ENCODE measurements at regions not wholly inside any gene's neighbourhood (a gene's known extent, or its start where the extent isn't known, plus 50 kb on each side); places are given as distances from the start of the nearest gene placed in this dataset.

GRCh38 chr10:63883861-63884260, 362.7 kb downstream of the REEP3 start:
- DNase-seq = no peak
- in situ Hi-C loops (cut with HindIII; ENCODE audit: low pct_ligation_motif_present, low pct_unique_long_range_greater_than_20kb, low sequenced_read_pairs) = no loop called here

DNA sequence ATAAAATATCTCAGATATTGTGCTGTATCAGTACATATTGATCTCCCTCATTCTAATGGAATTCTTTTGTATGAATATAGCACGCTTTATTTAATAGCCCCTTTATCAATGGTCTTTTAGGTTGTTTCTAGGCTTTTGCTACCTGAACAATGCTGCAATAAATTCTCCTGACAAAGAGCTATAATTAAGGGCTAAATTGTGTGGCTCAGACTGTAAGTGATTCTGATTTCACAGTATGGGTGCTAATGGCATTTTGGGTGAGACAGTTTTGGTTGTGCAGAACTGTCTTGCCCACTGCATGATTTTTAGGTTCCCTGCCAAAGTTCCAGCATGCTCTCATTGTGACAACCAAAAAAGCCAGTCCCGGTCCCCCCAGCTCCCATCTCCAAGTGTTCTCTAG, 363.2 kb downstream of the REEP3 start:
- in situ Hi-C loops (cut with HindIII; ENCODE audit: low pct_ligation_motif_present, low pct_unique_long_range_greater_than_20kb, low sequenced_read_pairs) = no loop called here
- DNase-seq = no peak

DNA sequence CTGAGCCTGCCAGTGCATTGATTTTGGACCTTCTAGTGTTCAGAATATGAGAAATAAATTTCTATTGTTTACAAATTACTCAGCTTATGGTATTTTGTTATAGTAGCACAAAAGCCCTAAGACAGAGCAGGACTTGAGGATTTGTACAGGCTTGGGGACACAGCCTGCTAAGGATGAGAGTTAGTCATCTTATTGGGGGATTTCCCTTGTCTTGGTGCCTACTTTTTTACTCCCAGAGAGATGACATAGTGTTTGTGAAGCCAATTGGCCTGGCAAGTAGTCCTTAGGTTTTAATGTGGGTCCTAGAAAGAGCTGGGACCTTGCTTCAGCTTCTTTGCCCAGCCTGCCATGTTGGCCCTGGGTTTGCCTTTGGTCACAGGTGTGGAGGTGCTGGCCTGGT, 364.0 kb downstream of the REEP3 start:
- no peak for DNase-seq
- in situ Hi-C loops (cut with HindIII; ENCODE audit: low pct_ligation_motif_present, low pct_unique_long_range_greater_than_20kb, low sequenced_read_pairs) = no loop called here

DNA sequence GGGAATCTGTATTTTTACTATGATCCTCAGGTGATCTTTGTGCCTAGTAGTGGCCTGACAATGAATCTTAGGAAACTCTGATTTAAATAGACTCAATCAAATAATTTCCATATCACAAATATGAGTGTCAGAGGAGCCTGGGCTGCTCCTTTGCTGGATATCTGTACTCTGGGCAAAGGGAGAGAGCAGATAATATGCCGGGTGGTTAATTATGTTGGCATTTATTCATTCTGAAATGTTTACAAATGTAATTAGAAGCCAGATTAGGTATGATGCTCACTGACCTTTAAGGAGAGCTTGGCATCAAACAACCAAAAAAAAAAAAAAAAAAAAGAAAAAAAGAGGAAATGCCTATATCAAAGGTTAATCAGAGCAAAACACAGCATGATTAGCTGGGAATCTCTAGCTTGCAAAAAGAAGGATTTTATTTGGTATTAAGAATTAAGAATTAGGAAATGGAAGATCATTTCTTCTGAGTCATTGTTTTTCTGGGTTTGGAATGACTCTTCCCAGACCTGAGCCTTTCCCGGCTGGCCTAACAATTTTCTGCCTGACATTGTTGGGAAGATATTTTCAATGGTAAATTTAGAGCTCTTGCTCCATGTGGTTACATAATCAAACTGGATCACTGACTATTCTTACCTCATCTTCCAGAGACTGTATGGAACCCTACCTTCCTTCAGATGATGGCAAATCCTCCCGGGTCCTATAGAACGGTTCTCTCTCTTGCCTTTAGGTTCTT, 365.3 kb downstream of the REEP3 start:
- in situ Hi-C loops (cut with HindIII; ENCODE audit: low pct_ligation_motif_present, low pct_unique_long_range_greater_than_20kb, low sequenced_read_pairs) = no loop called here

DNA sequence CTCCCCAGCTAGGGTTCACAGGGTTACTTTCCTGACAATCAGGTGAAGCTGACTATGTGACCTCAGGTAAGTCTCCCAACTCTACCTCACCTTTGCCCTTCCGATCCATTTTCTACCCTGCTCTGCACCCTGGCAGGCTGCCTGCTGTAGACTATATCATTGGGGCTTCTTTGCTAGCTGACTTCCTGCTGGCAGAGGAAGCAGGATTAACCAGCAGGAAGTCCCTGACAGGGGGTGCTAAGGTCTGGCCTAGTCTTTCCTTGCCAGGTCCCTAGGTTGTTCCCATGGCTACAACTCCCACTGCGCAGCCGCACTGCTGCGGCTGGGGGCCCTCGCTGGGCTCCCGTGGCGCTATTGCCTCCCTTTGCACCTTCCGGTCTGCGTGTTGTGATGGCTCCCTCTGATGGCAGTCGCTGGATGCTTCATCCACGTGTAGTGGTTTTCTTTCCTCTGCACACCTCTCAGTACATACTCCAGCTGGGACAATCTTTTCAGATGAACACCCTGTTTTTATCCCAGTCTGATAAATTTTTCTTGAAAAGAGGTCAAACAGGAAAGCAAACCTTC, 365.9 kb downstream of the REEP3 start:
- in situ Hi-C loops (cut with HindIII; ENCODE audit: low pct_ligation_motif_present, low pct_unique_long_range_greater_than_20kb, low sequenced_read_pairs) = no loop called here

More for the DNA sequence above, 365.3 kb downstream of the REEP3 start:
- DNase-seq = no peak

GRCh38 chr10:63887600-63888370, 366.6 kb downstream of the REEP3 start:
- in situ Hi-C loops (cut with HindIII; ENCODE audit: low pct_ligation_motif_present, low pct_unique_long_range_greater_than_20kb, low sequenced_read_pairs) = no loop called here
- no peak for DNase-seq

More for the DNA sequence above, 365.9 kb downstream of the REEP3 start:
- no peak for DNase-seq

GRCh38 chr10:63889803-63890202, 368.6 kb downstream of the REEP3 start:
- in situ Hi-C loops (cut with HindIII; ENCODE audit: low pct_ligation_motif_present, low pct_unique_long_range_greater_than_20kb, low sequenced_read_pairs) = no loop called here
- DNase-seq = no peak

GRCh38 chr10:63896992-63897391, 375.8 kb downstream of the REEP3 start:
- in situ Hi-C loops (cut with HindIII; ENCODE audit: low pct_ligation_motif_present, low pct_unique_long_range_greater_than_20kb, low sequenced_read_pairs) = no loop called here
- DNase-seq = no peak

GRCh38 chr10:63899673-63900300, 378.6 kb downstream of the REEP3 start:
- no peak for DNase-seq
- in situ Hi-C loops (cut with HindIII; ENCODE audit: low pct_ligation_motif_present, low pct_unique_long_range_greater_than_20kb, low sequenced_read_pairs) = no loop called here

GRCh38 chr10:63901228-63901627, 380.0 kb downstream of the REEP3 start:
- peak; percentile 5 for DNase-seq
- in situ Hi-C loops (cut with HindIII; ENCODE audit: low pct_ligation_motif_present, low pct_unique_long_range_greater_than_20kb, low sequenced_read_pairs) = no loop called here

GRCh38 chr10:63901881-63902280, 380.7 kb downstream of the REEP3 start:
- in situ Hi-C loops (cut with HindIII; ENCODE audit: low pct_ligation_motif_present, low pct_unique_long_range_greater_than_20kb, low sequenced_read_pairs) = no loop called here

GRCh38 chr10:63910806-63911205, 389.6 kb downstream of the REEP3 start:
- in situ Hi-C loops (cut with HindIII; ENCODE audit: low pct_ligation_motif_present, low pct_unique_long_range_greater_than_20kb, low sequenced_read_pairs) = no loop called here
- DNase-seq = no peak

More at GRCh38 chr10:63901881-63902280, 380.7 kb downstream of the REEP3 start:
- no peak for DNase-seq

DNA sequence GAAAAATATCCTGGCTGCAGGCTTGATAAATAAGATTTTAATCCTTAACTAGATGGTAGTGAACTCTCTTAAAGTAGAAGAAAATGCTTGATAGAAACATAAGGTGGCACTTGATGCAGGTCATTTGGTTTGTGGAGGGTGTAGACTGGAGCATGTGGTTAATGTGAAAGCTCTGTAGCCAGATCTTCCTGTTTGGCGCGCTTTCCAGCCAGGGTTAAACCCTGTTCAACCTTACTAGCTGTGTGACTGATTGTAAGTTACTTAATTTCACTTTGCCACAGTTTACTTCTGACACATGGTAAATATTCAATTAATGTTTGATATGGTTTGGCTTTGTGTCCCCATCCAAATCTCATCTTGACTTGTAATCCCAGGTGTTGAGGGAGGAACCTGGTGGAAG, 394.0 kb downstream of the REEP3 start:
- in situ Hi-C loops (cut with HindIII; ENCODE audit: low pct_ligation_motif_present, low pct_unique_long_range_greater_than_20kb, low sequenced_read_pairs) = no loop called here
- no peak for DNase-seq

DNA sequence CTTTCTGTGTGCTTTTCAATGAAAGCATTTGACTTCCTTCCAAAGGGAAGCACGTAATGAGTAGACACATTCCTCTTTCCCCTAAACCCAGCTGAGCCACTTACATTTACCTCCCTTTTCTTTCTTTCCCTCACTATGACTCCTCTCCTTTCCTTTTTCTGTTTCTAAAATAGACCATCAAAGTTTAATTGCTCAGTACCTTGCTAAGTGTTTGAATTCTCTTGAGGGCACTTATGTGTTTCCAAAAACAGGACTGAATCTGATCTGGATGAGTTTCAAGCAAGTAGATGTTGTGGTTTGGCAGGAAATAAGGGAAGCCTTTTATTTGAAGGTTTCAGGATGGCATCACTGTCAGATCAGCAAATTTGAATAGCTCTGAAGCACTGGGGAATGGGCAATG, 396.2 kb downstream of the REEP3 start:
- in situ Hi-C loops (cut with HindIII; ENCODE audit: low pct_ligation_motif_present, low pct_unique_long_range_greater_than_20kb, low sequenced_read_pairs) = no loop called here
- DNase-seq = no peak

DNA sequence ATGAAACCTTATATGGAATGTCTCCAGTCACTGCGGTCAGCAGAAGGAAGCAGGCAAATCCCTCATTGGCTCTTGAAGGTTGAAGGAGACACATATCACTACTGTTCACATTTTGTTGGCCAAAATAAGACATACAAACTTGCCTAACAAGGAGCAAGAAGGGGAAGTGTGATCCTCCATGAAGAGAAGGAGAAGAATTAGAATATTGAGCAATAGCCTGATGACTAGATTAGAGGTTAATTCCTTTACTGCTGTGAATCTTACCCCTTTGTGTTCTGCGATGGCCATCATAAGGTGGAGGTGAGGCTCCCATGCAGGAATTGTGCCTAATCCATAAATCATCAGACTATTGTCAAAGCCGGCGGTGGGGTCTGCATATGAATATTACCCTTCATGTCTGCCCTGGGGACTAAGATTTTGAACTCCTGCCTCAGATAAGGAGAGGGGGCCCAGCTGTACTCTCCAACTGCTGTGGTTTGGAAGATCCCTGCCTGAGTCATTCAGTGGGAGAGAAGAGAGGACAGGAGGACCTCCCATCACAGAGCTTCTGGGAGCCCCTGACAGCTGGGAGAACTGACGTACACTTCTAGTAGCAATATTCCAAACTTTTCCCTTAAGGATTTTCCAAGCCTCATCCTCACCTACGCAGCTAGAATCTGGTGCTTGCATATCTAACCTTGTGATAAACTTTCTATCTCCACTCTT, 398.5 kb downstream of the REEP3 start:
- no peak for DNase-seq
- in situ Hi-C loops (cut with HindIII; ENCODE audit: low pct_ligation_motif_present, low pct_unique_long_range_greater_than_20kb, low sequenced_read_pairs) = no loop called here

- in situ Hi-C loops (cut with HindIII; ENCODE audit: low pct_ligation_motif_present, low pct_unique_long_range_greater_than_20kb, low sequenced_read_pairs) = no loop called here
- DNase-seq = no peak
These were observed 399.7 kb downstream of the REEP3 start for GRCh38 chr10:63920926-63921325.

DNA sequence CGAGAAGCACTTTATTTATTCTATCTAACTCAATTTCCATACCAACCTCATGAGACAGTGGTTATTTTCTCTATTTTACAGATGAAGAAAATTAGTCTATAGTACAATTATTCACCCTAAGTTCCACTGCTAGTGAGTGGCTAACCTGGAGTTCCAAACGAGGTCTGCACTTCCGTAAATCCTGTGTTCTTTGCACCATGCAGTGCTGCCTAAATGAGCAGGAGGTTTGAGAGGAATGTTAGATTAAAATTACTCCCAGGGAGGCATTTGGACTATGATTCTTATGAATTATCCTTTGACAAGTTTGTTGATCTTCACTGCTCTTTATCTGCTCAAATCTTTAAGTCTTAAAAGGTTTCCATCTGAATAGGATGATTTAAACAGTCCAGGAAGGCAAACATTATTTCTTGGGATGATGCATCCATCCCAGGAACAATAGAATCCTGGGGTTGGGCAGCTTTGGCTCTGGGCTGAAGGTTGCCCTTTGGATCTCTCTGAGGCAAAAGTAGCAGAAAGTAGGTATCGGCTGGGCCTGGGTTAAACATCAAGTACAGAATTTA, 400.8 kb downstream of the REEP3 start:
- no peak for DNase-seq
- in situ Hi-C loops (cut with HindIII; ENCODE audit: low pct_ligation_motif_present, low pct_unique_long_range_greater_than_20kb, low sequenced_read_pairs) = no loop called here

GRCh38 chr10:63922468-63923284, 401.5 kb downstream of the REEP3 start:
- in situ Hi-C loops (cut with HindIII; ENCODE audit: low pct_ligation_motif_present, low pct_unique_long_range_greater_than_20kb, low sequenced_read_pairs) = no loop called here
- no peak for DNase-seq
